ENCODE measurements at regions not wholly inside any gene's neighbourhood (a gene's known extent, or its start where the extent isn't known, plus 50 kb on each side); places are given as distances from the start of the nearest gene placed in this dataset.

GRCh38 chr12:114530417-114530816 lies 124.5 kb upstream of the TBX5 start:
- TF ChIP-seq, protein P1, sequence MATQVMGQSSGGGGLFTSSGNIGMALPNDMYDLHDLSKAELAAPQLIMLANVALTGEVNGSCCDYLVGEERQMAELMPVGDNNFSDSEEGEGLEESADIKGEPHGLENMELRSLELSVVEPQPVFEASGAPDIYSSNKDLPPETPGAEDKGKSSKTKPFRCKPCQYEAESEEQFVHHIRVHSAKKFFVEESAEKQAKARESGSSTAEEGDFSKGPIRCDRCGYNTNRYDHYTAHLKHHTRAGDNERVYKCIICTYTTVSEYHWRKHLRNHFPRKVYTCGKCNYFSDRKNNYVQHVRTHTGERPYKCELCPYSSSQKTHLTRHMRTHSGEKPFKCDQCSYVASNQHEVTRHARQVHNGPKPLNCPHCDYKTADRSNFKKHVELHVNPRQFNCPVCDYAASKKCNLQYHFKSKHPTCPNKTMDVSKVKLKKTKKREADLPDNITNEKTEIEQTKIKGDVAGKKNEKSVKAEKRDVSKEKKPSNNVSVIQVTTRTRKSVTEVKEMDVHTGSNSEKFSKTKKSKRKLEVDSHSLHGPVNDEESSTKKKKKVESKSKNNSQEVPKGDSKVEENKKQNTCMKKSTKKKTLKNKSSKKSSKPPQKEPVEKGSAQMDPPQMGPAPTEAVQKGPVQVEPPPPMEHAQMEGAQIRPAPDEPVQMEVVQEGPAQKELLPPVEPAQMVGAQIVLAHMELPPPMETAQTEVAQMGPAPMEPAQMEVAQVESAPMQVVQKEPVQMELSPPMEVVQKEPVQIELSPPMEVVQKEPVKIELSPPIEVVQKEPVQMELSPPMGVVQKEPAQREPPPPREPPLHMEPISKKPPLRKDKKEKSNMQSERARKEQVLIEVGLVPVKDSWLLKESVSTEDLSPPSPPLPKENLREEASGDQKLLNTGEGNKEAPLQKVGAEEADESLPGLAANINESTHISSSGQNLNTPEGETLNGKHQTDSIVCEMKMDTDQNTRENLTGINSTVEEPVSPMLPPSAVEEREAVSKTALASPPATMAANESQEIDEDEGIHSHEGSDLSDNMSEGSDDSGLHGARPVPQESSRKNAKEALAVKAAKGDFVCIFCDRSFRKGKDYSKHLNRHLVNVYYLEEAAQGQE (IDR thresholded peaks at IDR 0.05; ENCODE audit: borderline replicate concordance) = no peak
- TF ChIP-seq CTCF (IDR thresholded peaks at IDR 0.05; ENCODE audit: poor library complexity, severe bottlenecking) (no peak), EZH2 (IDR thresholded peaks at IDR 0.05; ENCODE audit: borderline replicate concordance, insufficient read depth, low read length, poor library complexity, severe bottlenecking) (no peak), TAF1 (IDR thresholded peaks at IDR 0.05; ENCODE audit: low read depth) (no peak), POLR2AphosphoS5 (IDR thresholded peaks at IDR 0.05) (no peak), MXI1 (conservative IDR thresholded peaks at IDR 0.05; ENCODE audit: poor library complexity, severe bottlenecking) (no peak), RAD21 (conservative IDR thresholded peaks at IDR 0.05) (no peak), SMC3 (conservative IDR thresholded peaks at IDR 0.05; ENCODE audit: poor library complexity) (no peak)
- Histone ChIP-seq H3K27me3 (ENCODE audit: insufficient read depth, low read depth, low read length) (no peaks in the 10 kb centered on the region), H4K20me1 (ENCODE audit: insufficient read depth) (no peaks in the 10 kb centered on the region), H3K9me3 (ENCODE audit: low read length) (no peaks in the 10 kb centered on the region), H2AFZ (ENCODE audit: low read depth, low read length) (no peak overlapping the region), H3F3A (ENCODE audit: insufficient read depth, low read length, poor library complexity, severe bottlenecking) (no peaks in the 10 kb centered on the region), H3K36me3 (ENCODE audit: insufficient read depth, low read length) (no peaks in the 10 kb centered on the region), H3K4me2 (ENCODE audit: low read length) (no peak overlapping the region), H3K9ac (ENCODE audit: low read length) (no peak overlapping the region), H3K27ac (ENCODE audit: low read length) (no peak overlapping the region), H3K79me2 (replicated peaks; ENCODE audit: insufficient read depth, low read length) (no peaks in the 10 kb centered on the region), H3K9me2 (ENCODE audit: insufficient read depth, low read length) (no peaks in the 10 kb centered on the region), H3K4me3 (ENCODE audit: low read length) (no peak overlapping the region)

DNA sequence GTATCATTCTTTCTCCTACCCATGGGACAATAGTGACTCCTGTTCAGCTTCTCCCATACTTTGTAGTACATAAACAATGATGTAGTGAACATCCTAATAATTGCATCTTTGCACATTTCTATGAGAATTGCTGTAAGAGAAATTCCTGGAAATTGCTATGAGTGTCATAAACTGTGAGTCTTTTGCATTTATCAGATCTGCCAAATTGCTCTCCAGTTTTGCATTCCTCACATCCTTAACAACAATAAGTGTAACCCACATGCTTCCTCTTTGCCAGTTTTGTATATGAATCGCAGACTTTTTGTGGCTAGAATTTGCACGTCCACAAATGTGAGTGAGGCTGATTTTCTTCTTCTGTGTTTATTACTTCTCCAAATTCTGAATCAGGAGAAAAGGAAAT lies 124.0 kb upstream of the TBX5 start:
- no peaks in the 10 kb centered on the region for H3K79me2 ChIP-seq (replicated peaks; ENCODE audit: insufficient read depth, low read length)
- H3K4me3 ChIP-seq (ENCODE audit: low read length) = no peak overlapping the region
- H3F3A ChIP-seq (ENCODE audit: insufficient read depth, low read length, poor library complexity, severe bottlenecking) = no peaks in the 10 kb centered on the region
- no peak overlapping the region for H3K9ac ChIP-seq (ENCODE audit: low read length)
- no peak overlapping the region for H3K27ac ChIP-seq (ENCODE audit: low read length)
- H3K27me3 ChIP-seq (ENCODE audit: insufficient read depth, low read depth, low read length) = no peaks in the 10 kb centered on the region
- H3K9me3 ChIP-seq (ENCODE audit: low read length) = no peaks in the 10 kb centered on the region
- no peak overlapping the region for H2AFZ ChIP-seq (ENCODE audit: low read depth, low read length)
- H3K9me2 ChIP-seq (ENCODE audit: insufficient read depth, low read length) = no peaks in the 10 kb centered on the region
- TF ChIP-seq SMC3 (conservative IDR thresholded peaks at IDR 0.05; ENCODE audit: poor library complexity) (no peak), EP300 (conservative IDR thresholded peaks at IDR 0.05; ENCODE audit: poor library complexity, severe bottlenecking) (no peak), RAD21 (conservative IDR thresholded peaks at IDR 0.05) (no peak), TAF1 (IDR thresholded peaks at IDR 0.05; ENCODE audit: low read depth) (no peak), EZH2 (IDR thresholded peaks at IDR 0.05; ENCODE audit: borderline replicate concordance, insufficient read depth, low read length, poor library complexity, severe bottlenecking) (no peak), MXI1 (conservative IDR thresholded peaks at IDR 0.05; ENCODE audit: poor library complexity, severe bottlenecking) (no peak), POLR2AphosphoS5 (IDR thresholded peaks at IDR 0.05) (no peak), CTCF (IDR thresholded peaks at IDR 0.05; ENCODE audit: poor library complexity, severe bottlenecking) (no peak)
- TF ChIP-seq, protein P1 (IDR thresholded peaks at IDR 0.05; ENCODE audit: borderline replicate concordance) = no peak
- no peaks in the 10 kb centered on the region for H4K20me1 ChIP-seq (ENCODE audit: insufficient read depth)
- H3K4me2 ChIP-seq (ENCODE audit: low read length) = no peak overlapping the region
- H3K36me3 ChIP-seq (ENCODE audit: insufficient read depth, low read length) = no peaks in the 10 kb centered on the region
